ENCODE measurements at regions not wholly inside any gene's neighbourhood (a gene's known extent, or its start where the extent isn't known, plus 50 kb on each side); places are given as distances from the start of the nearest gene placed in this dataset.

GRCh38 chr20:60905919-60906318 lies 346.1 kb upstream of the CDH4 start (continued):
- TF ChIP-seq POU6F1 (CRISPR knock-in tag; IDR thresholded peaks at IDR 0.05; ENCODE audit: borderline replicate concordance, low read depth) (no peak), ZC3H10 (CRISPR knock-in tag; IDR thresholded peaks at IDR 0.05) (no peak), ZNF565 (CRISPR knock-in tag; conservative IDR thresholded peaks at IDR 0.05; ENCODE audit: low read depth) (no peak), ZNF70 (CRISPR knock-in tag; IDR thresholded peaks at IDR 0.05) (no peak), PATZ1 (CRISPR knock-in tag; IDR thresholded peaks at IDR 0.05; ENCODE audit: borderline replicate concordance) (no peak), PPARA (CRISPR knock-in tag; IDR thresholded peaks at IDR 0.05; ENCODE audit: borderline replicate concordance) (no peak), ZFP30 (CRISPR knock-in tag; IDR thresholded peaks at IDR 0.05) (no peak), ESRRG (CRISPR knock-in tag; IDR thresholded peaks at IDR 0.05) (no peak), TSHZ2 (CRISPR knock-in tag; IDR thresholded peaks at IDR 0.05) (no peak), ISL1 (CRISPR knock-in tag; IDR thresholded peaks at IDR 0.05) (no peak)

GRCh38 chr20:60906555-60906954 lies 345.5 kb upstream of the CDH4 start:
- no peak for TF ChIP-seq CREB5 (CRISPR knock-in tag; IDR thresholded peaks at IDR 0.05; ENCODE audit: low read depth)
- no peak for TF ChIP-seq TCF4 (CRISPR knock-in tag; IDR thresholded peaks at IDR 0.05; ENCODE audit: borderline replicate concordance)
- TF ChIP-seq ESRRG (CRISPR knock-in tag; IDR thresholded peaks at IDR 0.05) = no peak
- no peak for TF ChIP-seq ZNF70 (CRISPR knock-in tag; IDR thresholded peaks at IDR 0.05)
- TF ChIP-seq PATZ1 (CRISPR knock-in tag; IDR thresholded peaks at IDR 0.05; ENCODE audit: borderline replicate concordance) = no peak
- TF ChIP-seq ZNF8 (CRISPR knock-in tag; IDR thresholded peaks at IDR 0.05) = no peak
- TF ChIP-seq CSRNP3 (CRISPR knock-in tag; IDR thresholded peaks at IDR 0.05) = no peak
- no peak for TF ChIP-seq PPARA (CRISPR knock-in tag; IDR thresholded peaks at IDR 0.05; ENCODE audit: borderline replicate concordance)
- no peak for TF ChIP-seq GLIS3 (CRISPR knock-in tag; IDR thresholded peaks at IDR 0.05)
- TF ChIP-seq ZC3H10 (CRISPR knock-in tag; IDR thresholded peaks at IDR 0.05) = no peak
- no peak for TF ChIP-seq SNAI2 (CRISPR knock-in tag; IDR thresholded peaks at IDR 0.05)
- TF ChIP-seq CSDC2 (CRISPR knock-in tag; IDR thresholded peaks at IDR 0.05) = no peak
- no peak for TF ChIP-seq OSR1 (CRISPR knock-in tag; IDR thresholded peaks at IDR 0.05)
- TF ChIP-seq TOX (CRISPR knock-in tag; IDR thresholded peaks at IDR 0.05; ENCODE audit: borderline replicate concordance) = no peak
- TF ChIP-seq BACH2 (CRISPR knock-in tag; IDR thresholded peaks at IDR 0.05; ENCODE audit: borderline replicate concordance) = no peak
- no peak for TF ChIP-seq TSHZ2 (CRISPR knock-in tag; IDR thresholded peaks at IDR 0.05)
- TF ChIP-seq ISL1 (CRISPR knock-in tag; IDR thresholded peaks at IDR 0.05) = no peak
- TF ChIP-seq POU6F1 (CRISPR knock-in tag; IDR thresholded peaks at IDR 0.05; ENCODE audit: borderline replicate concordance, low read depth) = no peak
- no peak for TF ChIP-seq RARB (CRISPR knock-in tag; IDR thresholded peaks at IDR 0.05)
- no peak for ATAC-seq
